Natural killer cell (primary cell): ENCODE measurements at regions not wholly inside any gene's neighbourhood (a gene's known extent, or its start where the extent isn't known, plus 50 kb on each side); places are given as distances from the start of the nearest gene placed in this dataset.

Experiments used
- ATAC-seq, 3 donors: fragments of 150-1000 bp in 2 of 3; fragments of 200-7000 bp in 1 of 3; cut with Tn5 transposase; 1 replicate in 1 of 3; 2 replicates in 2 of 3; pipeline ENCODE4 v1.10.0; 2021; ENCODE audit warnings: mild to moderate bottlenecking in 2 of 3, moderate library complexity in 2 of 3
- DNase-seq, 2 donors: peaks; one replicate each; pipeline versions ENCODE4 v3.0.0 to v3.0.0-alpha.2; 2013 to 2021; ENCODE audit warnings: mixed read lengths in 1 of 2
- H3K27ac ChIP-seq: one replicate; pipeline ENCODE4 v1.5.1; 2013; ENCODE audit warnings: mild to moderate bottlenecking, low read length
- H3K27me3 ChIP-seq: one replicate; pipeline ENCODE4 v1.6.1; 2013; ENCODE audit warnings: low read length; ENCODE audit not compliant: control insufficient read depth, insufficient read depth
- H3K36me3 ChIP-seq: one replicate; pipeline ENCODE4 v1.6.1; 2013; ENCODE audit warnings: low read length; ENCODE audit not compliant: control insufficient read depth, insufficient read depth
- H3K4me1 ChIP-seq: one replicate; pipeline ENCODE4 v1.6.1; 2013; ENCODE audit warnings: low read length; ENCODE audit not compliant: control insufficient read depth, insufficient read depth
- H3K4me3 ChIP-seq: one replicate; pipeline ENCODE4 v1.5.1; 2013; ENCODE audit warnings: low read length
- H3K9me3 ChIP-seq: one replicate; pipeline ENCODE4 v1.6.1; 2013; ENCODE audit warnings: low read length; ENCODE audit not compliant: control insufficient read depth, insufficient read depth
- H3K27ac Mint-ChIP-seq, 2 donors: one replicate each; pipeline ENCODE4 v1.8.0; 2022; ENCODE audit warnings: mild to moderate bottlenecking in 2 of 2, mixed read lengths in 2 of 2, moderate library complexity in 1 of 2
- H3K27me3 Mint-ChIP-seq, 2 donors: one replicate each; pipeline ENCODE4 v1.8.0; 2022; ENCODE audit warnings: low read depth in 2 of 2, mixed read lengths in 2 of 2
- H3K36me3 Mint-ChIP-seq: one replicate; pipeline ENCODE4 v1.8.0; 2022; ENCODE audit warnings: mixed read lengths
- H3K4me1 Mint-ChIP-seq, 2 donors: one replicate each; pipeline ENCODE4 v1.8.0; 2022; ENCODE audit warnings: mixed read lengths in 2 of 2
- H3K4me3 Mint-ChIP-seq: one replicate; pipeline ENCODE4 v1.8.0; 2022; ENCODE audit warnings: mild to moderate bottlenecking, moderate library complexity, mixed read lengths
- H3K9me3 Mint-ChIP-seq, 2 donors: one replicate each; pipeline ENCODE4 v1.8.0; 2022; ENCODE audit warnings: mixed read lengths in 2 of 2
- CTCF ChIP-seq: fragments of 200-600 bp; IDR thresholded peaks from one replicate; pipeline ENCODE4 v1.8.0; 2022; ENCODE audit warnings: antibody characterized with exemption
- WGBS: methylation state at CpG from one replicate; pipeline ENCODE4 v1.1.7; 2013; ENCODE audit warnings: missing lambda C conversion rate; ENCODE audit not compliant: insufficient coverage; 5-methylcytosine and 5-hydroxymethylcytosine counted together
- intact Hi-C: fragments of 100-400 bp; cut with micrococcal nuclease; formaldehyde crosslinking; loops from one replicate; pipeline ENCODE4 v1.14.2; 2022

GRCh38 chr11:22491555-22492225 lies 133.9 kb downstream of the FANCF start:
- Mint-ChIP-seq H3K4me3 (no peak overlapping the region), H3K4me1 (no peaks in the 10 kb centered on the region), H3K9me3 (peaks cover 0 to 3% of the 10 kb centered on the region in 2 donors), H3K27me3 (no peaks in the 10 kb centered on the region), H3K27ac (no peak overlapping the region), H3K36me3 (no peaks in the 10 kb centered on the region)
- Histone ChIP-seq H3K9me3 (no peaks in the 10 kb centered on the region), H3K27ac (no peak overlapping the region), H3K4me1 (no peaks in the 10 kb centered on the region), H3K4me3 (no peak overlapping the region), H3K36me3 (no peaks in the 10 kb centered on the region), H3K27me3 (no peaks in the 10 kb centered on the region)
- no peak for ATAC-seq
- 90% methylated on average over 16 of the region's 16 CpGs for WGBS
- intact Hi-C loops = no loop called here
- no peak for DNase-seq
- TF ChIP-seq CTCF = no peak

GRCh38 chr11:22479971-22480720 lies 142.0 kb downstream of the SLC17A6 start:
- Mint-ChIP-seq H3K27ac (no peak overlapping the region), H3K27me3 (no peaks in the 10 kb centered on the region), H3K36me3 (no peaks in the 10 kb centered on the region), H3K4me1 (no peaks in the 10 kb centered on the region), H3K4me3 (no peak overlapping the region), H3K9me3 (peaks cover 0 to 5% of the 10 kb centered on the region in 2 donors)
- Histone ChIP-seq H3K9me3 (no peaks in the 10 kb centered on the region), H3K36me3 (no peaks in the 10 kb centered on the region), H3K27ac (no peak overlapping the region), H3K4me3 (no peak overlapping the region), H3K27me3 (no peaks in the 10 kb centered on the region), H3K4me1 (no peaks in the 10 kb centered on the region)
- TF ChIP-seq CTCF = no peak
- DNase-seq (no peak), ATAC-seq (no peak)
- intact Hi-C loops = no loop called here
- 71% methylated on average over 4 of the region's 4 CpGs for WGBS

GRCh38 chr11:22479208-22479607 lies 141.0 kb downstream of the SLC17A6 start:
- ATAC-seq (no peak), DNase-seq (no peak)
- Mint-ChIP-seq H3K27me3 (no peaks in the 10 kb centered on the region), H3K9me3 (peaks cover 0 to 5% of the 10 kb centered on the region in 2 donors), H3K27ac (no peak overlapping the region), H3K4me3 (no peak overlapping the region), H3K36me3 (no peaks in the 10 kb centered on the region), H3K4me1 (no peaks in the 10 kb centered on the region)
- intact Hi-C loops = no loop called here
- Histone ChIP-seq H3K27ac (no peak overlapping the region), H3K4me3 (no peak overlapping the region), H3K36me3 (no peaks in the 10 kb centered on the region), H3K4me1 (no peaks in the 10 kb centered on the region), H3K9me3 (no peaks in the 10 kb centered on the region), H3K27me3 (no peaks in the 10 kb centered on the region)
- 87% methylated on average over 1 of the region's 1 CpG for WGBS
- no peak for TF ChIP-seq CTCF
